Progenitor cell of endocrine pancreas (in vitro differentiated cells): ENCODE measurements at regions not wholly inside any gene's neighbourhood (a gene's known extent, or its start where the extent isn't known, plus 50 kb on each side); places are given as distances from the start of the nearest gene placed in this dataset.
"Not testable (repeated sequence)": the region's sequence is repeated elsewhere in the genome, so short reads cannot be mapped to it uniquely, and the experiment has no call there.

Experiments
- DNase-seq: peaks from one replicate; pipeline ENCODE4 v3.0.0; 2021; ENCODE audit warnings: low spot score; ENCODE audit not compliant: unreplicated experiment
- H3K27ac Mint-ChIP-seq: 2 replicates; pipeline ENCODE4 v1.8.0; 2021; ENCODE audit warnings: mild to moderate bottlenecking, moderate library complexity, mixed read lengths
- H3K27me3 Mint-ChIP-seq: 2 replicates; pipeline ENCODE4 v1.8.0; 2021; ENCODE audit warnings: mixed read lengths
- H3K36me3 Mint-ChIP-seq: 2 replicates; pipeline ENCODE4 v1.8.0; 2022; ENCODE audit warnings: mixed read lengths; ENCODE audit not compliant: insufficient read depth
- H3K4me1 Mint-ChIP-seq: 2 replicates; pipeline ENCODE4 v1.8.0; 2021; ENCODE audit warnings: low read depth, mixed read lengths
- H3K4me3 Mint-ChIP-seq: 2 replicates; pipeline ENCODE4 v1.8.0; 2021; ENCODE audit warnings: low read depth, mild to moderate bottlenecking, moderate library complexity, mixed read lengths
- H3K9me3 Mint-ChIP-seq: 2 replicates; pipeline ENCODE4 v1.8.0; 2021; ENCODE audit warnings: low read depth, mixed read lengths
- CTCF ChIP-seq: fragments of 200-600 bp; sonication (generic); IDR thresholded peaks from one replicate; pipeline ENCODE4 v1.5.0; 2021; ENCODE audit warnings: antibody characterized with exemption, mild to moderate bottlenecking; ENCODE audit not compliant: unreplicated experiment

- DNase-seq, result no peak
- Mint-ChIP-seq H3K4me3 (no peak overlapping the region), H3K36me3 (no peaks in the 10 kb centered on the region), H3K27me3 (no peaks in the 10 kb centered on the region), H3K9me3 (no peaks in the 10 kb centered on the region), H3K27ac (no peak overlapping the region), H3K4me1 (peaks cover 2% of the 10 kb centered on the region)
- TF ChIP-seq CTCF, result no peak
These were observed 1664.3 kb downstream of the C4orf33 start for GRCh38 chr4:130760246-130760645.

GRCh38 chr4:130767384-130767783, 1671.4 kb downstream of the C4orf33 start:
- not testable (repeated sequence) for H3K36me3 Mint-ChIP-seq, DNase-seq, H3K9me3 Mint-ChIP-seq, H3K4me1 Mint-ChIP-seq, H3K27ac Mint-ChIP-seq, H3K27me3 Mint-ChIP-seq, H3K4me3 Mint-ChIP-seq

- H3K27ac Mint-ChIP-seq, H3K27me3 Mint-ChIP-seq, DNase-seq, H3K4me3 Mint-ChIP-seq, H3K4me1 Mint-ChIP-seq, H3K36me3 Mint-ChIP-seq, H3K9me3 Mint-ChIP-seq: not testable (repeated sequence)
These were observed 1677.0 kb downstream of the C4orf33 start for GRCh38 chr4:130772966-130773365.

GRCh38 chr4:130808492-130808891, 1712.5 kb downstream of the C4orf33 start:
- no peak overlapping the region for H3K4me3 Mint-ChIP-seq
- H3K36me3 Mint-ChIP-seq, result no peaks in the 10 kb centered on the region
- H3K27me3 Mint-ChIP-seq, result no peaks in the 10 kb centered on the region
- peak; percentile 52 for TF ChIP-seq CTCF
- no peaks in the 10 kb centered on the region for H3K9me3 Mint-ChIP-seq
- H3K4me1 Mint-ChIP-seq, result no peaks in the 10 kb centered on the region
- no peak for DNase-seq
- H3K27ac Mint-ChIP-seq, result no peak overlapping the region

GRCh38 chr4:130812117-130812765, 1716.3 kb downstream of the C4orf33 start:
- Mint-ChIP-seq H3K9me3 (peaks cover 24% of the 10 kb centered on the region), H3K4me3 (no peak overlapping the region), H3K36me3 (peaks cover 2% of the 10 kb centered on the region), H3K27ac (no peak overlapping the region), H3K27me3 (no peaks in the 10 kb centered on the region), H3K4me1 (no peaks in the 10 kb centered on the region)
- TF ChIP-seq CTCF, result no peak
- DNase-seq, result no peak

- Mint-ChIP-seq H3K4me1 (no peaks in the 10 kb centered on the region), H3K27me3 (no peaks in the 10 kb centered on the region), H3K4me3 (no peak overlapping the region), H3K9me3 (peaks cover 24% of the 10 kb centered on the region), H3K36me3 (peaks cover 2% of the 10 kb centered on the region), H3K27ac (no peak overlapping the region)
- no peak for DNase-seq
- no peak for TF ChIP-seq CTCF
These were observed 1718.9 kb downstream of the C4orf33 start for GRCh38 chr4:130814896-130815295.
